Fibroblast of the aortic adventitia (primary cell): ENCODE measurements at regions not wholly inside any gene's neighbourhood (a gene's known extent, or its start where the extent isn't known, plus 50 kb on each side); places are given as distances from the start of the nearest gene placed in this dataset.
A peak's percentile ranks its signal among the peaks of the same experiment; 100 is the strongest.

ENCODE experiments used
- DNase-seq: peaks from one replicate; pipeline ENCODE4 v3.0.0-alpha.2; 2010; ENCODE audit warnings: low read depth
- H3K4me3 ChIP-seq: 2 replicates; pipeline ENCODE4 v1.5.1; 2011; ENCODE audit warnings: low read depth, mild to moderate bottlenecking, control low read depth, low read length, moderate library complexity
- TF ChIP-seq, protein P1 (sequence below): IDR thresholded peaks from 2 replicates; pipeline ENCODE4 v1.5.1; 2011; ENCODE audit warnings: mild to moderate bottlenecking, low read length, control low read depth, inconsistent platforms; ENCODE audit not compliant: insufficient read depth

DNA sequence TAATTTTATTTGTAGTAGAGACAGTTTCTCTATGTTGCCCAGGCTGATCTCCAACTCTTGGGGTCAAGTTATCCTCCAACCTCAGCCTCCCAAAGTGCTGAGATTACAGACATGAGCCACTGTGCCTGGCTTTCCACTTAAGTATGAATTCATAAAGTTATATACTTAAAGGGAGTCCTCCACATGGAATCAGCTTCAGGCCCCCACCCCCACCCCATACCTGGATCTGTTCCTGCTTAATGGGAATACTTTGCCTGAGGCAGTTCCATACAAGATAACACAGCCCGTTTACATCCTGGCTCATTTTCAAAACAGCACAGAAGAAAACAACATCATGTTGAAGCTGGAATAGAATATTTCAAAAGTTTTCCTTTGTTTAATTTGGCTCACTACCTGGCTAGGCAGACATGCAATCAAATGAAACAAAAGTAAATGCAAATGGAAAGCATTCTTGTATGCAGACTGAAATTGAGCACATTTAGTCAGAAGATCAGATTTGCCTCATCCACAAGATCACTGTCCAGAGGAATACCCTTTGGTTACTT is 82.4 kb downstream of the FAT3 start:
- TF ChIP-seq, protein P1, sequence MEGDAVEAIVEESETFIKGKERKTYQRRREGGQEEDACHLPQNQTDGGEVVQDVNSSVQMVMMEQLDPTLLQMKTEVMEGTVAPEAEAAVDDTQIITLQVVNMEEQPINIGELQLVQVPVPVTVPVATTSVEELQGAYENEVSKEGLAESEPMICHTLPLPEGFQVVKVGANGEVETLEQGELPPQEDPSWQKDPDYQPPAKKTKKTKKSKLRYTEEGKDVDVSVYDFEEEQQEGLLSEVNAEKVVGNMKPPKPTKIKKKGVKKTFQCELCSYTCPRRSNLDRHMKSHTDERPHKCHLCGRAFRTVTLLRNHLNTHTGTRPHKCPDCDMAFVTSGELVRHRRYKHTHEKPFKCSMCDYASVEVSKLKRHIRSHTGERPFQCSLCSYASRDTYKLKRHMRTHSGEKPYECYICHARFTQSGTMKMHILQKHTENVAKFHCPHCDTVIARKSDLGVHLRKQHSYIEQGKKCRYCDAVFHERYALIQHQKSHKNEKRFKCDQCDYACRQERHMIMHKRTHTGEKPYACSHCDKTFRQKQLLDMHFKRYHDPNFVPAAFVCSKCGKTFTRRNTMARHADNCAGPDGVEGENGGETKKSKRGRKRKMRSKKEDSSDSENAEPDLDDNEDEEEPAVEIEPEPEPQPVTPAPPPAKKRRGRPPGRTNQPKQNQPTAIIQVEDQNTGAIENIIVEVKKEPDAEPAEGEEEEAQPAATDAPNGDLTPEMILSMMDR = no peak
- H3K4me3 ChIP-seq = no peak overlapping the region
- DNase-seq = peak; percentile 1

DNA sequence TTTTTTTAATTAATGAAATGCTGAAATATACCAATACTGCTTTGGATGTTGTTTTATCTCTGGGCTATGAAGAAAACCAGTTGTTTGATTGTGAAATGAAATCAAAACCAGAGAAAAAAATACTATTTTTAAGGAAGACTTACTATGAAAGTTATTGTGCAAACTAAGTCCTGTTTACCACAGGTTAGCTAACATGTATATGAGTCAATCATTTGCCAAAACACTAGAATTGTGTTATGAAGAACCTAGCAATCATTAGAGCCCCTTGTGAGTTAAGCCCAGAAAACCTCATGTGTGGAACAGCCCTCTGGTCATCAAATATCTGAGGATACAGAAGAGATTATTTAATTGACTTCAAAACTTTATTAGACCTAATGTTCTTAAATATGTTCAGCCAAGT is 83.7 kb downstream of the FAT3 start:
- no peak for DNase-seq
- H3K4me3 ChIP-seq = no peak overlapping the region
- TF ChIP-seq, protein P1 = no peak

DNA sequence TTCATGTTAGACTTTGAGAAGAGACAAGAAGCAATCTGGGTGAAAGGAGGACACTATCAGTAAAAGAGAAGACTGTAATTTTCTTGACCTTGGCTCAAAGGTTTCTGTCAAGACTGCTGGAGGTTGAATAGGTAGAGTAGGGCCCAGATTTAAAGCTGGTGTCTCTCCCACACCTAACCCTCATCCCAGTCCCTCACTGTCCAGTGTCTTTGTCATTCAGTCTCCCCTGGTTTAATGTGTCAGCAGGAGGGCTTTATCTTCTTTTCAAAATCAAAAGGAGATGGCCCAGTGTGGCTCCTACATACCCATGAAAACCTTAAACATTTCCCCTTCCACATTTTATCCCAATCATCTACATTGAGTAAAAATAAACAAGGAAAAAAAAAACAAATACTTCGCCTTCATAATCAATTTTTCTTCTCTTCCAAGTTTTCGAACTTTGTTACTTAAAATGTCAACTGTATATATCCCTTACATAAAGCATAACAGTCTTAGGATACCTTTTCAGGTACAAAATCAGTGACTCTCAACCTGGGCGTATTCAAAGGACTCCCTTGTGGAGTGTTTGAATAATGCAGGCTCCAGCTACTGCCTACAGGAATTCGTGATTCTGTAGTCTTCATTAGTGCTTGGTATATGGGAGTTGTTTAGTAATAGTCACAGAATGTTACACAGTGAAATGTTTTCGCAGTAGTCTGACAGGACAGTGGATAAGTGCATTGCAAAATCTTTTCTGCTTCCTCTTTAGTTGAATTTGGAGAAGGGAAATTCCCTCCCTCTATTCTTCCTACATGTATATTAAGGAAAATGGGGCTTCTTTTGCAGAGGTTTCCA is 87.2 kb downstream of the FAT3 start:
- TF ChIP-seq, protein P1 = no peak
- DNase-seq = no peak
- H3K4me3 ChIP-seq = no peak overlapping the region

DNA sequence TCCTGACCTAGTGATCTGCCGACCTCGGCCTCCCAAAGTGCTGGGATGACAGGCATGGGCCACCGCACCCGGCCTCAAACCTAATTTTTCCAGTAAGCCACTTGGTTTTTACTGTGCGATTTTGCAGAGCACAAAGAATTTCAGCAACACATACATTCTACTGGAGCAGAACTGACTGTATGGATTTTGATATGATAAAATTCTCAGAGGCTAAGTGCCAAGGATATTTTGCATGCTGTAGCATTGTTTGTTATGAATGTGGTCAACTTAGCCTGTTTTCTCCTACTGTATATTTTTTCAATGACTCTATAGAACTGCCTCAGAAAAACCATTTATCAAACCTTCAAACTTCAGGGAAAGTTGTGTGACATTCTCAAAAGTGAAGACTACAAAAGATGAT is 89.2 kb downstream of the FAT3 start:
- H3K4me3 ChIP-seq = no peak overlapping the region
- no peak for DNase-seq
- TF ChIP-seq, protein P1 = no peak

DNA sequence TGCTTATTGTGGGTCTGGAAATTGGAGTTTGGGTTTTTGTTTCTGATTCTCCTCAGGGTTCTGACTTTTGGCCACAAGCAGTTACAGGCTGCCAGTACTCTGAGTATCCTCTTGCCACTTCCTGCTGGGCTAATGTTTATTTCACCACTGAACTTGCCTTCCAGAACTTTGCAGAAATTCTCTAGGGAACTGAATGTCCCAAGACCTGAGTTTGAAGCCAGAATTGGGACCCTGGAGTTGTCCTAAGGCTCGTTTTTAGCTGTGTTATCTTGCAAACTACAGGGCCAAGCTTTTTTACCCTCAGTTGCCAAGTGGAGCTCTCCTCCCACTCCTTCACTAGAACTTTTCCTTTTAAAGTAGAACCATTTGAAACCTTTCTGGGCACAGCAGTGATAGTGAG is 89.9 kb downstream of the FAT3 start:
- DNase-seq = no peak
- no peak overlapping the region for H3K4me3 ChIP-seq
- TF ChIP-seq, protein P1 = no peak

DNA sequence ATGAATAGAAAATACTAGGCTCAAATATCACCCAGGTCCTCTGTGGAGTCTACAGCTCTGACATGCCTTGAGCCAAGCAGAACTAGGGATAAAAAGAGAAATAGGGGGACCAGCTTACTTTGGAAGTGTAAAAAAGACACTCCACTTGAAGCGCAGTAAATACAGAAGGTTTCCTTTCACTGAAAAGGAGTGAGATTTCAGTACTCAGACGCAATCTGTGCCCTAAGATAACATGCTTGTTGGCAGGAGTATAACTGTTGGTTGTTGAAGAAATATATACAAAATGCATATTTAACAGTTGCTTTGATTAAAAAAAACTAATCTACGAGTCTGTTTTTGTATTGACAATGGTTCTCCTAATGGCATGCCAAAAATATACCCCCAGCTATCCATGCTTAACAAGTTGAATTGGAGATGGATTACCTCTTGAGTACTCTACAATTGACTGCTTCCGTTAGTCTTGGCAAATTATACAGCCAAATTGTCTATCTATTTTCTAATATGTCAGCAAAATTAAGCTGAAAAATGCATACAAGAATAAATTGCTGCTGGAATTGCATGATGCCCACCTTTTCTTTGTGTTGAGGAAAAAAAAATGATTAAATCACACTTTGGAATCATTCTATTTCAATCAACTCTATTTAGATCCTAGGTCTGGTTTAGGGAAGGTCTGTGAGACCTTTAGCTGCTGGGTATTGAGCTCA is 91.6 kb downstream of the FAT3 start:
- TF ChIP-seq, protein P1 = no peak
- no peak for DNase-seq
- H3K4me3 ChIP-seq = no peak overlapping the region
